ENCODE measurements at regions not wholly inside any gene's neighbourhood (a gene's known extent, or its start where the extent isn't known, plus 50 kb on each side); places are given as distances from the start of the nearest gene placed in this dataset.
"Not testable (repeated sequence)": the region's sequence is repeated elsewhere in the genome, so short reads cannot be mapped to it uniquely, and the experiment has no call there.

DNA sequence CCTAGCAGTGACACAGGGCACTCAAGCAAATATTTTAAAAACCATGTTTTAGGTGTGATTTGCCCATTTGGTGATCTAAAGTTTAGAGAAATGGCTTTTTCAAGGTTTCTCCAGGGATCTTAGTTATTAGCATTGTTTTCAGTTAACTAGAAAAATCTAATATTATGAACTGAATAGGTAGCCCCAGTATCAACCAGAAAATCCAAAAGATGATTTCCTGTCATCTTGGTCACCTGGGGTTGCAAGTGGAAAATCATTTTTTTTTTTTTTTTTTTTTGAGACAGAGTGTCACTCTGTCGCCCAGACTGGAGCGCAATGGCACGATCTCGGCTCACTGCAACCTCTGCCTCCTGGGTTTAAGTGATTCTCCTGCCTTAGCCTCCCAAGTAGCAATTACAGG is 106.6 kb upstream of the FMN2 start:
- Histone ChIP-seq H3K9ac (no peak overlapping the region), H3K4me1 (no peaks in the 10 kb centered on the region), H3K36me3 (ENCODE audit: control insufficient read depth, insufficient read depth, low read length) (no peaks in the 10 kb centered on the region), H2AFZ (no peak overlapping the region), H3K4me3 (ENCODE audit: low read depth, low read length) (no peak overlapping the region), H3K27me3 (ENCODE audit: control insufficient read depth, insufficient read depth, low read length) (no peaks in the 10 kb centered on the region), H3K9me3 (ENCODE audit: control insufficient read depth, low read length) (no peaks in the 10 kb centered on the region), H3K27ac (no peak overlapping the region), H3K4me2 (ENCODE audit: low read length) (no peak overlapping the region), H3K79me2 (no peaks in the 10 kb centered on the region)
- TF ChIP-seq, protein P1, sequence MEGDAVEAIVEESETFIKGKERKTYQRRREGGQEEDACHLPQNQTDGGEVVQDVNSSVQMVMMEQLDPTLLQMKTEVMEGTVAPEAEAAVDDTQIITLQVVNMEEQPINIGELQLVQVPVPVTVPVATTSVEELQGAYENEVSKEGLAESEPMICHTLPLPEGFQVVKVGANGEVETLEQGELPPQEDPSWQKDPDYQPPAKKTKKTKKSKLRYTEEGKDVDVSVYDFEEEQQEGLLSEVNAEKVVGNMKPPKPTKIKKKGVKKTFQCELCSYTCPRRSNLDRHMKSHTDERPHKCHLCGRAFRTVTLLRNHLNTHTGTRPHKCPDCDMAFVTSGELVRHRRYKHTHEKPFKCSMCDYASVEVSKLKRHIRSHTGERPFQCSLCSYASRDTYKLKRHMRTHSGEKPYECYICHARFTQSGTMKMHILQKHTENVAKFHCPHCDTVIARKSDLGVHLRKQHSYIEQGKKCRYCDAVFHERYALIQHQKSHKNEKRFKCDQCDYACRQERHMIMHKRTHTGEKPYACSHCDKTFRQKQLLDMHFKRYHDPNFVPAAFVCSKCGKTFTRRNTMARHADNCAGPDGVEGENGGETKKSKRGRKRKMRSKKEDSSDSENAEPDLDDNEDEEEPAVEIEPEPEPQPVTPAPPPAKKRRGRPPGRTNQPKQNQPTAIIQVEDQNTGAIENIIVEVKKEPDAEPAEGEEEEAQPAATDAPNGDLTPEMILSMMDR (IDR thresholded peaks at IDR 0.05), result no peak

DNA sequence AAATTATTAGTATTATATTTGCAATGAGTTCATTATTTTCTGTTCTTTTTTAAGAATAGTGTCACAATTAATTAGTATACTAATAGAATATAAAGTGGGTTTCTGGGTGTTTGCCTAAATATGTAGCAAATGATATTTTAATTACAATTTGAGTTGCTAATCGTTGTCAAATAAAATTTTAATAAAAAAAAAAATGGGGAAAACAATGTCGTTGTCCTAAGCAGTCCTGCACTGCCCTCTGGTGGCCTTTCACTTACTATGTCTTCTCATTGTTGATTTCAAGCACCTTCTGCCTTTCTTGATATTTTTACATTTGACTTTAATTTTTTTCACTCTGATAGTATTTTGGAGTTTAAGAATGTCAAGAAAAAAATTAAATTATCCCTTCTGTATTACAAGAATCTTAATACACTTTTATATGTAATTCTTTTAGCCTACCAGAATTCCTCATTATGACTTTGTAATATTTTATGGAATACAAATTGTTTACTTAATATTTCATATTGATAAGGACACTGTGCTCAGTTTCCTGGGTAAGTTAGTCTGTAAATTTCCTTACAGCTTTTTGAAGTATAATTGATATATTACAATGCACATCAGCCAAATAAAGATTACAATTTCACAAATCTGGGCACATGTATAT is 104.5 kb upstream of the FMN2 start:
- TF ChIP-seq, protein P1 (IDR thresholded peaks at IDR 0.05), result peak; percentile 63
- H3K9ac ChIP-seq, result no peak overlapping the region
- no peaks in the 10 kb centered on the region for H3K36me3 ChIP-seq (ENCODE audit: control insufficient read depth, insufficient read depth, low read length)
- H3K4me1 ChIP-seq, result no peaks in the 10 kb centered on the region
- no peaks in the 10 kb centered on the region for H3K27me3 ChIP-seq (ENCODE audit: control insufficient read depth, insufficient read depth, low read length)
- H2AFZ ChIP-seq, result no peak overlapping the region
- no peak overlapping the region for H3K4me2 ChIP-seq (ENCODE audit: low read length)
- H3K27ac ChIP-seq, result no peak overlapping the region
- H3K4me3 ChIP-seq (ENCODE audit: low read depth, low read length), result no peak overlapping the region
- no peaks in the 10 kb centered on the region for H3K9me3 ChIP-seq (ENCODE audit: control insufficient read depth, low read length)
- H3K79me2 ChIP-seq, result no peaks in the 10 kb centered on the region

- no peak overlapping the region for H3K9ac ChIP-seq
- no peak overlapping the region for H2AFZ ChIP-seq
- H3K4me3 ChIP-seq (ENCODE audit: low read depth, low read length), result no peak overlapping the region
- H3K4me1 ChIP-seq, result no peaks in the 10 kb centered on the region
- H3K27me3 ChIP-seq (ENCODE audit: control insufficient read depth, insufficient read depth, low read length), result no peaks in the 10 kb centered on the region
- no peaks in the 10 kb centered on the region for H3K79me2 ChIP-seq
- no peak overlapping the region for H3K27ac ChIP-seq
- TF ChIP-seq, protein P1 (IDR thresholded peaks at IDR 0.05), result no peak
- H3K9me3 ChIP-seq (ENCODE audit: control insufficient read depth, low read length), result no peaks in the 10 kb centered on the region
- H3K4me2 ChIP-seq (ENCODE audit: low read length), result no peak overlapping the region
- no peaks in the 10 kb centered on the region for H3K36me3 ChIP-seq (ENCODE audit: control insufficient read depth, insufficient read depth, low read length)
Measured at GRCh38 chr1:239989990-239990389, 101.7 kb upstream of the FMN2 start.

GRCh38 chr1:239992566-239992965 is 99.1 kb upstream of the FMN2 start:
- H3K36me3 ChIP-seq (ENCODE audit: control insufficient read depth, insufficient read depth, low read length); H3K4me2 ChIP-seq (ENCODE audit: low read length); H2AFZ ChIP-seq; H3K27me3 ChIP-seq (ENCODE audit: control insufficient read depth, insufficient read depth, low read length); H3K4me1 ChIP-seq; H3K27ac ChIP-seq; H3K9ac ChIP-seq; H3K79me2 ChIP-seq; H3K9me3 ChIP-seq (ENCODE audit: control insufficient read depth, low read length); H3K4me3 ChIP-seq (ENCODE audit: low read depth, low read length): not testable (repeated sequence)

DNA sequence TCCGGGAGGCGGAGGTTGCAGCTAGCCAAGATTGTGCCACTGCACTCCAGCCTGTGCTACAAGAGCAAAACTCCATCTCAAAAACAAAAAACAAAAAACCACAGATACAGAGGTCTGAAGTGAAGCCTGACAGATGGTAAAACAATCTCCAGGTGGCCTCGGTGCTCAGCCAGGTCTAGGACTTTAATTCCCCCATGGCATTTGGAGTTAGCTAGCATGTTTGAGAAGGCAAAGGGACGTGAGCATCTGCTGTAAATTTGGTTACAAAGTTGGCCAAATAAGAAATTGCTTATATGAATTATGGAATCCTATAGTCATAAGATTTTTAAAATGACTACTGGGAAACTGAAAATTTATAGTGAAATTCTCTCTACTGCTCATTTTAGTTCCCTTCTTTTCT is 98.3 kb upstream of the FMN2 start:
- Histone ChIP-seq H3K27ac (no peak overlapping the region), H3K79me2 (no peaks in the 10 kb centered on the region), H3K9ac (no peak overlapping the region), H2AFZ (no peak overlapping the region), H3K27me3 (ENCODE audit: control insufficient read depth, insufficient read depth, low read length) (no peaks in the 10 kb centered on the region), H3K9me3 (ENCODE audit: control insufficient read depth, low read length) (no peaks in the 10 kb centered on the region), H3K4me2 (ENCODE audit: low read length) (no peak overlapping the region), H3K36me3 (ENCODE audit: control insufficient read depth, insufficient read depth, low read length) (no peaks in the 10 kb centered on the region), H3K4me1 (peaks cover 3% of the 10 kb centered on the region), H3K4me3 (ENCODE audit: low read depth, low read length) (no peak overlapping the region)
- TF ChIP-seq, protein P1 (IDR thresholded peaks at IDR 0.05), result no peak
